Panc1 (cell line): ENCODE measurements at regions not wholly inside any gene's neighbourhood (a gene's known extent, or its start where the extent isn't known, plus 50 kb on each side); places are given as distances from the start of the nearest gene placed in this dataset.

ENCODE experiments used
- ATAC-seq: fragments of 200-7000 bp; cut with Tn5 transposase; 2 replicates; pipeline ENCODE4 v1.9.1; 2020; ENCODE audit warnings: mild to moderate bottlenecking, moderate library complexity
- BruUV-seq: library from RNA; stranded (reverse); fragments of 400-500 nt; replicated peaks from 2 replicates; lab custom pipeline; 2021; lab: Mats Ljungman, UMichigan
- CTCF ChIA-PET: fragments of 300-600 bp; sonication (Branson Sonifier 250); formaldehyde crosslinking; loops from one replicate; lab custom pipeline; 2022; ENCODE audit warnings: antibody characterized with exemption; lab: Charles Lee
- POLR2A ChIA-PET: fragments of 300-600 bp; sonication (Branson Sonifier 250); formaldehyde crosslinking; loops from one replicate; lab custom pipeline; 2022; ENCODE audit warnings: antibody characterized with exemption; lab: Charles Lee
- DNase-seq: peaks from one replicate; pipeline ENCODE4 v3.0.0-alpha.2; 2010; ENCODE audit warnings: low read depth, low spot score
- H3K27ac ChIP-seq: 2 replicates; pipeline ENCODE4 v1.5.1; 2011; ENCODE audit warnings: mild to moderate bottlenecking, low read length, inconsistent platforms
- H3K27me3 ChIP-seq: fragments of 200-500 bp; sonication (Bioruptor generic); 2 replicates; pipeline ENCODE4 v1.6.0; 2014; ENCODE audit warnings: low read length, inconsistent platforms; ENCODE audit not compliant: control insufficient read depth, insufficient read depth
- H3K36me3 ChIP-seq: fragments of 200-500 bp; sonication (Bioruptor generic); 2 replicates; pipeline ENCODE4 v1.5.1; 2014; ENCODE audit warnings: inconsistent platforms, mild to moderate bottlenecking, low read length, moderate library complexity; ENCODE audit not compliant: control insufficient read depth, insufficient read depth
- H3K4me1 ChIP-seq: 2 replicates; pipeline ENCODE4 v1.5.1; 2011; ENCODE audit warnings: inconsistent platforms, mild to moderate bottlenecking, low read length, moderate library complexity; ENCODE audit not compliant: control insufficient read depth, insufficient read depth
- H3K4me3 ChIP-seq, 2 experiments: 2 replicates each; pipeline ENCODE4 v1.5.1; 2011 to 2012; ENCODE audit warnings: low read depth in 2 of 2, low read length in 2 of 2, mild to moderate bottlenecking in 2 of 2, inconsistent platforms in 1 of 2, moderate library complexity in 1 of 2
- H3K9me3 ChIP-seq: fragments of 200-500 bp; sonication (Bioruptor generic); 2 replicates; pipeline ENCODE4 v1.5.1; 2014; ENCODE audit warnings: low read depth, mild to moderate bottlenecking, inconsistent platforms, low read length, moderate library complexity; ENCODE audit not compliant: control insufficient read depth, insufficient read depth
- POLR2AphosphoS5 ChIP-seq: IDR thresholded peaks from 2 replicates; pipeline ENCODE4 v1.6.1; 2012; ENCODE audit warnings: mild to moderate bottlenecking, low read depth, low read length, moderate library complexity
- SIN3A ChIP-seq: IDR thresholded peaks from 2 replicates; pipeline ENCODE4 v1.6.1; 2012; ENCODE audit warnings: low read depth, mild to moderate bottlenecking, low read length, moderate library complexity, borderline replicate concordance; ENCODE audit not compliant: insufficient read depth
- TCF7L2 ChIP-seq: IDR thresholded peaks from 2 replicates; pipeline ENCODE4 v1.6.1; 2011; ENCODE audit warnings: mild to moderate bottlenecking, low read depth, low read length, inconsistent platforms
- in situ Hi-C: cut with HindIII; loops from 2 replicates; pipeline ENCODE4 v1.10.0; 2016; ENCODE audit warnings: low sequenced_read_pairs, low pct_unique_long_range_greater_than_20kb
- intact Hi-C: fragments of 100-400 bp; cut with micrococcal nuclease; formaldehyde crosslinking; loops from one replicate; pipeline ENCODE4 v1.10.0; 2022; ENCODE audit not compliant: unreplicated experiment
- TF ChIP-seq, protein P1 (sequence below): fragments of 450-650 bp; IDR thresholded peaks from 2 replicates; pipeline ENCODE4 v1.5.1; 2017; ENCODE audit warnings: mild to moderate bottlenecking
- TF ChIP-seq, protein P2 (sequence below), 2 experiments: IDR thresholded peaks; 2 replicates each; pipeline ENCODE4 v1.6.1; 2011 to 2012; ENCODE audit warnings: low read depth in 2 of 2, control low read depth in 1 of 2, low read length in 1 of 2, mild to moderate bottlenecking in 1 of 2, moderate library complexity in 1 of 2; ENCODE audit not compliant: insufficient read depth in 1 of 2

DNA sequence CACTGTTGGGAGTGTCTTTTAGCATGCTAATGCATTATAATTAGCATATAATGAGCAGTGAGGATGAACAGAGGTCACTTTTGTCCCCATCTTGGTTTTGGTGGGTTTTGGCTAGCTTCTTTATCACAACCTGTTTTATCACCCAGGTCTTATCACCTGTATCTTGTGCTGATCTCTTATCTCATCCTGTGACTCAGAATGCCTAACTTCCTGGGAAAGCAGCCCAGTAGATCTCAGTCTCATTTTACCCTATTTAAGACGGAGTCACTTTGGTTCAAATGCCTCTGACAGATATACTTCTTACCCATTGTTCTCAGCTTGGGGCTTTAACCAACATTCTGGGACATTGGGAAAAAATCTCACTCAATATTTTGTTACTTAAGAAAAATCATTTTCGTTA is 348.7 kb downstream of the PBX1 start:
- H3K36me3 ChIP-seq, result no peaks in the 10 kb centered on the region
- DNase-seq (no peak), ATAC-seq (no peak)
- no peaks in the 10 kb centered on the region for H3K27me3 ChIP-seq
- POLR2A ChIA-PET, result no interaction called here
- in situ Hi-C loops, result no loop called here
- TF ChIP-seq POLR2AphosphoS5, result no peak
- TF ChIP-seq, protein P1, sequence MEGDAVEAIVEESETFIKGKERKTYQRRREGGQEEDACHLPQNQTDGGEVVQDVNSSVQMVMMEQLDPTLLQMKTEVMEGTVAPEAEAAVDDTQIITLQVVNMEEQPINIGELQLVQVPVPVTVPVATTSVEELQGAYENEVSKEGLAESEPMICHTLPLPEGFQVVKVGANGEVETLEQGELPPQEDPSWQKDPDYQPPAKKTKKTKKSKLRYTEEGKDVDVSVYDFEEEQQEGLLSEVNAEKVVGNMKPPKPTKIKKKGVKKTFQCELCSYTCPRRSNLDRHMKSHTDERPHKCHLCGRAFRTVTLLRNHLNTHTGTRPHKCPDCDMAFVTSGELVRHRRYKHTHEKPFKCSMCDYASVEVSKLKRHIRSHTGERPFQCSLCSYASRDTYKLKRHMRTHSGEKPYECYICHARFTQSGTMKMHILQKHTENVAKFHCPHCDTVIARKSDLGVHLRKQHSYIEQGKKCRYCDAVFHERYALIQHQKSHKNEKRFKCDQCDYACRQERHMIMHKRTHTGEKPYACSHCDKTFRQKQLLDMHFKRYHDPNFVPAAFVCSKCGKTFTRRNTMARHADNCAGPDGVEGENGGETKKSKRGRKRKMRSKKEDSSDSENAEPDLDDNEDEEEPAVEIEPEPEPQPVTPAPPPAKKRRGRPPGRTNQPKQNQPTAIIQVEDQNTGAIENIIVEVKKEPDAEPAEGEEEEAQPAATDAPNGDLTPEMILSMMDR, result no peak
- no peak for TF ChIP-seq SIN3A
- TF ChIP-seq, protein P2, sequence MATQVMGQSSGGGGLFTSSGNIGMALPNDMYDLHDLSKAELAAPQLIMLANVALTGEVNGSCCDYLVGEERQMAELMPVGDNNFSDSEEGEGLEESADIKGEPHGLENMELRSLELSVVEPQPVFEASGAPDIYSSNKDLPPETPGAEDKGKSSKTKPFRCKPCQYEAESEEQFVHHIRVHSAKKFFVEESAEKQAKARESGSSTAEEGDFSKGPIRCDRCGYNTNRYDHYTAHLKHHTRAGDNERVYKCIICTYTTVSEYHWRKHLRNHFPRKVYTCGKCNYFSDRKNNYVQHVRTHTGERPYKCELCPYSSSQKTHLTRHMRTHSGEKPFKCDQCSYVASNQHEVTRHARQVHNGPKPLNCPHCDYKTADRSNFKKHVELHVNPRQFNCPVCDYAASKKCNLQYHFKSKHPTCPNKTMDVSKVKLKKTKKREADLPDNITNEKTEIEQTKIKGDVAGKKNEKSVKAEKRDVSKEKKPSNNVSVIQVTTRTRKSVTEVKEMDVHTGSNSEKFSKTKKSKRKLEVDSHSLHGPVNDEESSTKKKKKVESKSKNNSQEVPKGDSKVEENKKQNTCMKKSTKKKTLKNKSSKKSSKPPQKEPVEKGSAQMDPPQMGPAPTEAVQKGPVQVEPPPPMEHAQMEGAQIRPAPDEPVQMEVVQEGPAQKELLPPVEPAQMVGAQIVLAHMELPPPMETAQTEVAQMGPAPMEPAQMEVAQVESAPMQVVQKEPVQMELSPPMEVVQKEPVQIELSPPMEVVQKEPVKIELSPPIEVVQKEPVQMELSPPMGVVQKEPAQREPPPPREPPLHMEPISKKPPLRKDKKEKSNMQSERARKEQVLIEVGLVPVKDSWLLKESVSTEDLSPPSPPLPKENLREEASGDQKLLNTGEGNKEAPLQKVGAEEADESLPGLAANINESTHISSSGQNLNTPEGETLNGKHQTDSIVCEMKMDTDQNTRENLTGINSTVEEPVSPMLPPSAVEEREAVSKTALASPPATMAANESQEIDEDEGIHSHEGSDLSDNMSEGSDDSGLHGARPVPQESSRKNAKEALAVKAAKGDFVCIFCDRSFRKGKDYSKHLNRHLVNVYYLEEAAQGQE (IDR thresholded peaks at IDR 0.05; ENCODE audit: insufficient read depth in 1 of 2, low read depth in 2 of 2, low read length in 1 of 2), result no peak
- TF ChIP-seq TCF7L2, result no peak
- CTCF ChIA-PET, result no interaction called here
- no peak overlapping the region for H3K4me3 ChIP-seq
- H3K4me1 ChIP-seq, result no peaks in the 10 kb centered on the region
- BruUV-seq, result no TSS peak
- intact Hi-C loops, result no loop called here
- H3K27ac ChIP-seq, result no peak overlapping the region
- H3K9me3 ChIP-seq, result no peaks in the 10 kb centered on the region

DNA sequence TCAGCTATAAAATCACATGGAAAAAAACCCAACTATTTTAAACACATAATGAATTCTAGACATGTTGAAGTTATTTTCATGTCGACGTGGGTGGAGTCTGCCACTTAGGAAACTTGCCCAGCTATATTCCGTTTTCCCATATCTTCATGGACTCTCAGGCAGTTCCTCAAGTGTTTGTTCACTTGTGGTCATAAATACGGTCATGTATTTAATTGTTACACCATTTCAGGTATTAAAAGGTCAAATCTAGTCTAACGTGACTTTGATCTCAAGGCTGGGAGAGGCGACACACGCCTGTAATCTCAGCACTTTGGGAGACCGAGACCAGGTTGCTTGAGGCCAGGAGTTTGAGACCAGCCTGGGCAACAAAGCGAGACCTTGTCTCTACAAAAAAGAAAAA is 346.9 kb downstream of the PBX1 start:
- in situ Hi-C loops, result no loop called here
- no TSS peak for BruUV-seq
- H3K36me3 ChIP-seq, result no peaks in the 10 kb centered on the region
- H3K27ac ChIP-seq, result no peak overlapping the region
- DNase-seq, result no peak
- H3K4me3 ChIP-seq, result no peak overlapping the region
- POLR2A ChIA-PET, result no interaction called here
- no peak for ATAC-seq
- intact Hi-C loops, result no loop called here
- no peaks in the 10 kb centered on the region for H3K27me3 ChIP-seq
- no peaks in the 10 kb centered on the region for H3K4me1 ChIP-seq
- CTCF ChIA-PET, result no interaction called here
- TF ChIP-seq TCF7L2 (no peak), SIN3A (no peak), POLR2AphosphoS5 (no peak)
- TF ChIP-seq, protein P1, result no peak
- TF ChIP-seq, protein P2 (IDR thresholded peaks at IDR 0.05; ENCODE audit: insufficient read depth in 1 of 2, low read depth in 2 of 2, low read length in 1 of 2), result no peak
- no peaks in the 10 kb centered on the region for H3K9me3 ChIP-seq
